Breast epithelium (tissue), 4 donors: ENCODE measurements at regions not wholly inside any gene's neighbourhood (a gene's known extent, or its start where the extent isn't known, plus 50 kb on each side); places are given as distances from the start of the nearest gene placed in this dataset.

ENCODE experiments used
- DNase-seq, 2 donors: peaks; one replicate each; pipeline ENCODE4 v3.0.0-alpha.2; 2019; ENCODE audit warnings: low spot score in 2 of 2
- H3K27ac ChIP-seq, 2 donors: fragments of 200-600 bp; sonication (generic) in 1 of 2; one replicate each; pipeline ENCODE4 v1.5.1; 2016 to 2019; ENCODE audit warnings: mild to moderate bottlenecking in 1 of 2
- H3K27me3 ChIP-seq, 2 donors: fragments of 200-600 bp; sonication (generic) in 1 of 2; one replicate each; pipeline versions ENCODE4 v1.5.1 to v1.6.0; 2017 to 2019; ENCODE audit warnings: control low read depth in 1 of 2, mild to moderate bottlenecking in 1 of 2
- H3K36me3 ChIP-seq: fragments of 200-600 bp; one replicate; pipeline ENCODE4 v1.5.1; 2019
- H3K4me1 ChIP-seq, 2 donors: fragments of 200-600 bp; sonication (generic); one replicate each; pipeline ENCODE4 v1.5.1; 2016 to 2019; ENCODE audit warnings: control low read depth in 1 of 2
- H3K4me3 ChIP-seq, 3 donors: fragments of 200-600 bp; sonication (generic); 1 replicate in 2 of 3; 2 replicates in 1 of 3; pipeline ENCODE4 v1.5.1; 2016 to 2019; ENCODE audit warnings: mild to moderate bottlenecking in 3 of 3, moderate library complexity in 2 of 3
- H3K9me3 ChIP-seq, 2 donors: fragments of 200-600 bp; sonication (generic) in 1 of 2; one replicate each; pipeline ENCODE4 v1.5.1; 2016 to 2019; ENCODE audit warnings: control low read depth in 1 of 2
- POLR2A ChIP-seq: fragments of 450-650 bp; IDR thresholded peaks from one replicate; pipeline ENCODE4 v1.6.1; 2016; ENCODE audit warnings: antibody characterized with exemption, mild to moderate bottlenecking, moderate library complexity
- POLR2AphosphoS5 ChIP-seq, 3 donors: sonication (generic); formaldehyde crosslinking; IDR thresholded peaks; one replicate each; pipeline ENCODE4 v1.6.1; 2017; ENCODE audit warnings: antibody characterized with exemption in 3 of 3
- intact Hi-C: fragments of 100-400 bp; cut with DNase I; formaldehyde crosslinking; loops from one replicate; pipeline ENCODE4 v1.15.1; 2023; ENCODE audit warnings: low total_unique reads
- TF ChIP-seq, protein P1 (sequence below), 3 donors: fragments of 450-650 bp; IDR thresholded peaks; one replicate each; pipeline ENCODE4 v1.5.1; 2016 to 2017; ENCODE audit warnings: antibody characterized with exemption in 3 of 3, mild to moderate bottlenecking in 3 of 3, moderate library complexity in 3 of 3

DNA sequence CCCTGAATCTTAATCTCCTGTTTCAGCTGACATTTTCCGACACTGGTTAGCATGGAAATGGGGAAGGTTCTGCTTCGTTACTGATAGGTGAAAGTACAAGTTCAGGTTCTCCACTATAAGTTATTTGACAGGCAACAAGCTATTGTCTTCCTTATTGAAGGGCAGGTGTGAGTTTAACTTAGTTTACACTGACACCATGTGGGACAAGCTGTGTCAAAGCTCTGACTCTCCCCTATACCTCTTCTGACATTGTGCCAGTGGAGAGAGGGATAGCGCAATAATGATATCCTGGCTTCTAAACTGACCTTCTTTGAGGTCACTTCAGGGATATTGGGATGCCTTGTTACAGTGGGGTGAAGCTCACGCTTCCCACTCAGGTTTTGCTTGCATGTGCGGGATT lies 587.0 kb upstream of the SLITRK5 start:
- TF ChIP-seq POLR2AphosphoS5 (IDR thresholded peaks at IDR 0.05) (no peak), POLR2A (no peak)
- TF ChIP-seq, protein P1, sequence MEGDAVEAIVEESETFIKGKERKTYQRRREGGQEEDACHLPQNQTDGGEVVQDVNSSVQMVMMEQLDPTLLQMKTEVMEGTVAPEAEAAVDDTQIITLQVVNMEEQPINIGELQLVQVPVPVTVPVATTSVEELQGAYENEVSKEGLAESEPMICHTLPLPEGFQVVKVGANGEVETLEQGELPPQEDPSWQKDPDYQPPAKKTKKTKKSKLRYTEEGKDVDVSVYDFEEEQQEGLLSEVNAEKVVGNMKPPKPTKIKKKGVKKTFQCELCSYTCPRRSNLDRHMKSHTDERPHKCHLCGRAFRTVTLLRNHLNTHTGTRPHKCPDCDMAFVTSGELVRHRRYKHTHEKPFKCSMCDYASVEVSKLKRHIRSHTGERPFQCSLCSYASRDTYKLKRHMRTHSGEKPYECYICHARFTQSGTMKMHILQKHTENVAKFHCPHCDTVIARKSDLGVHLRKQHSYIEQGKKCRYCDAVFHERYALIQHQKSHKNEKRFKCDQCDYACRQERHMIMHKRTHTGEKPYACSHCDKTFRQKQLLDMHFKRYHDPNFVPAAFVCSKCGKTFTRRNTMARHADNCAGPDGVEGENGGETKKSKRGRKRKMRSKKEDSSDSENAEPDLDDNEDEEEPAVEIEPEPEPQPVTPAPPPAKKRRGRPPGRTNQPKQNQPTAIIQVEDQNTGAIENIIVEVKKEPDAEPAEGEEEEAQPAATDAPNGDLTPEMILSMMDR (IDR thresholded peaks at IDR 0.05), result no peak
- Histone ChIP-seq H3K4me1 (no peaks in the 10 kb centered on the region), H3K27me3 (no peaks in the 10 kb centered on the region), H3K9me3 (peaks cover 0 to under 1% of the 10 kb centered on the region in 2 donors), H3K4me3 (no peak overlapping the region), H3K27ac (no peak overlapping the region), H3K36me3 (no peaks in the 10 kb centered on the region)
- intact Hi-C loops, result no loop called here
- DNase-seq, result no peak

DNA sequence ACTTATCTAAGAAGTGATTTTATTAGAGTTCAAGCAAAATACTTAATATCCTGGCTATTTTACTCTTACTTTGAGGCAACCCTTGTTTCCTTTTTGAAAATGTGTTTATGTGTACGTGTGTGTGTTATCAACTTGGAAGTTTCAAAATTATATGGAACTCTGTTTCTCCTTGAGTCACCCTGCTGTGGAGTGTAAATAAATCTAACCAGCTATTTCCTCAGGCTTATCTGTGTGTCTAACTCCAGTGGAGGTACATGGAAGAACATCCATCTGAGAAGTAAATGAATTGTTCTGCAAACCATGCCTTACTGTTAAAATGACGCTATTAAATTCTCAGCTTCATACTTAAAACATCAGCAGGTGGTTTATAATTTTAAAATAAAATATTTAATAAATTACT lies 583.4 kb upstream of the SLITRK5 start:
- Histone ChIP-seq H3K4me3 (no peak overlapping the region), H3K27ac (no peak overlapping the region), H3K36me3 (no peaks in the 10 kb centered on the region), H3K9me3 (no peaks in the 10 kb centered on the region), H3K4me1 (no peaks in the 10 kb centered on the region), H3K27me3 (no peaks in the 10 kb centered on the region)
- TF ChIP-seq, protein P1 (IDR thresholded peaks at IDR 0.05), result no peak
- TF ChIP-seq POLR2A (no peak), POLR2AphosphoS5 (IDR thresholded peaks at IDR 0.05) (no peak)
- intact Hi-C loops, result no loop called here
- DNase-seq, result no peak

DNA sequence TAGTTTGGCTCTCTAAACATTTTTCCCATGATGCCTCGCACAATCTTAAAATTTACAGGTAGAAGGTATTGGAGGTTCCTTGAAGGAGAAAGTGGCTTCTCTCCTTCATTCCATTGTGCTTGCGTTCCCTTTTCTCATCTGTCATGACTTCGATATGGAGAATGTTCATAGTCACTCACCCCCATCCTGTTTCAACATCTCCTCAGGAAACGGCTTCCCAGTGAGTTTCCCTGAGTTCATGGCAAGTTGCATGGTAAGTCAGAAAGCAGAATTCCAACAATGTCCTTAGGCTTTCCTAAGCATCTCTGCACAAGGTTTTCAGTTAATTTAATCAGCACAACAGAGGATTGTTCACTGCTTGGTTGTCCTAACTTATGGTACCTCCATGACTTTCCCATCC lies 581.8 kb upstream of the SLITRK5 start:
- TF ChIP-seq, protein P1 (IDR thresholded peaks at IDR 0.05), result no peak
- no peak for TF ChIP-seq POLR2AphosphoS5 (IDR thresholded peaks at IDR 0.05)
- TF ChIP-seq POLR2A, result no peak

DNA sequence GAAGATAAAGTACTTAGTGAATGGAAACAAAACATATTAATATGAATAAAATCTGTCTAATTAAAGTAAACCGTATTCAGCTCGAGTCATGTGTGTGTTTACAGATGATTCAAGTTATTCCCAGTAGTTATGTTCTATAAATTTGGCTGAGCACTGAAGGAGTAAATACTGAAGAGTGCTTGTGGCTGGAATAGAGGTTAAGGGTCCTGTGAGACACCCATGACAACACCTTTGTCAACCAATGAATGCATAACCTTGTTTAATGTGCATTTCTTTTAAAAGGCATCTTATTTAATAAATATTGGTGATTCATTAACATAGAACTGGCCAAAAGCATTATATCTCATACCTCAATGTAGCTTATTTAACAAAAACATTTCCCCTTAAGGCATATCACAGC lies 577.8 kb upstream of the SLITRK5 start:
- H3K27me3 ChIP-seq, result no peaks in the 10 kb centered on the region
- intact Hi-C loops, result no loop called here
- TF ChIP-seq POLR2A (no peak), POLR2AphosphoS5 (IDR thresholded peaks at IDR 0.05) (no peak)
- TF ChIP-seq, protein P1 (IDR thresholded peaks at IDR 0.05), result no peak

More for the DNA sequence above, 581.8 kb upstream of the SLITRK5 start:
- intact Hi-C loops, result no loop called here
- DNase-seq, result no peak
- no peak overlapping the region for H3K4me3 ChIP-seq
- no peak overlapping the region for H3K27ac ChIP-seq
- no peaks in the 10 kb centered on the region for H3K36me3 ChIP-seq
- H3K4me1 ChIP-seq, result no peaks in the 10 kb centered on the region
- H3K27me3 ChIP-seq, result no peaks in the 10 kb centered on the region
- H3K9me3 ChIP-seq, result no peaks in the 10 kb centered on the region

DNA sequence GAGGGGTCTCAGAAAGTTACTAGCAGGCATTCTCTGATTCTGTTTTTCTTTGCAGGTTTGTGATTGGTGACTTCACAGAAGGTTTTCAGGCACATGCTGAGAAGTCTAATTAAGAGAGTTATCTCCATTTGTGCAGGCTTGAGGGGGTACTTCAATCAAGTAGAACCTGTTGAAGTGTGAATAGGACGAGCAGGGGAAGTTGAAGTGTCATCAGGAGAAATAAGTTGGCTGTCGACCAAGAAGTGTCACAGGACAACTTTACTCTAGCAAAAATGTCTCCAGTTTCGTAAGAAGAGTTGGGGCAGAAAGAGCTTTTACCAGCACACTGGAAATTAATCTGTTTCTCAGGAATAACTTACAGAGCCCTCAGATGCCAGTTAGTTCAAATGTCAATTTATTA lies 576.5 kb upstream of the SLITRK5 start:
- TF ChIP-seq, protein P1 (IDR thresholded peaks at IDR 0.05), result no peak
- TF ChIP-seq POLR2AphosphoS5 (IDR thresholded peaks at IDR 0.05), result no peak
- TF ChIP-seq POLR2A, result no peak
- no peak for DNase-seq
- no peaks in the 10 kb centered on the region for H3K9me3 ChIP-seq
- no peaks in the 10 kb centered on the region for H3K27me3 ChIP-seq
- no peak overlapping the region for H3K4me3 ChIP-seq
- intact Hi-C loops, result no loop called here
- no peak overlapping the region for H3K27ac ChIP-seq
- H3K4me1 ChIP-seq, result no peaks in the 10 kb centered on the region
- no peaks in the 10 kb centered on the region for H3K36me3 ChIP-seq

More for the DNA sequence above, 577.8 kb upstream of the SLITRK5 start:
- Histone ChIP-seq H3K9me3 (no peaks in the 10 kb centered on the region), H3K4me1 (no peaks in the 10 kb centered on the region), H3K4me3 (no peak overlapping the region), H3K36me3 (no peaks in the 10 kb centered on the region), H3K27ac (no peak overlapping the region)
- no peak for DNase-seq
